SK-N-SH (cell line): ENCODE measurements at regions not wholly inside any gene's neighbourhood (a gene's known extent, or its start where the extent isn't known, plus 50 kb on each side); places are given as distances from the start of the nearest gene placed in this dataset.

Source experiments
- CTCF ChIA-PET: fragments of 300-600, 350-600 bp; formaldehyde crosslinking; extraction: SDS; loops from one replicate; lab custom pipeline; 2021; lab: Yijun Ruan, JAX
- POLR2A ChIA-PET: fragments of 350-600 bp; sonication (Branson Sonifier 250); formaldehyde crosslinking; extraction: SDS; loops from one replicate; lab custom pipeline; 2020; ENCODE audit warnings: antibody characterized with exemption, inconsistent platforms; lab: Yijun Ruan, JAX
- DNase-seq: peaks from one replicate; pipeline ENCODE4 v3.0.0; 2012
- H2AFZ ChIP-seq: fragments of 200-600 bp; sonication (generic); 2 replicates; pipeline ENCODE4 v1.8.1; 2016; ENCODE audit warnings: antibody characterized with exemption, mild to moderate bottlenecking, low read depth
- H3F3A ChIP-seq: fragments of 200-600 bp; sonication (generic); replicated peaks from 2 replicates; pipeline ENCODE3; 2016; ENCODE audit warnings: antibody characterized with exemption, mild to moderate bottlenecking; ENCODE audit not compliant: insufficient read depth
- H3K27ac ChIP-seq, 2 experiments: fragments of 200-500 bp in 1 of 2; fragments of 200-600 bp in 1 of 2; sonication (Bioruptor generic) in 1 of 2; sonication (generic), shearing (Covaris generic) in 1 of 2; 2 replicates each; pipeline versions ENCODE4 v1.5.1 to v1.6.1; 2014 to 2016; ENCODE audit warnings: low read depth in 2 of 2, inconsistent platforms in 1 of 2, low read length in 1 of 2, mild to moderate bottlenecking in 1 of 2, mixed read lengths in 1 of 2
- H3K27me3 ChIP-seq: fragments of 200-600 bp; sonication (generic), shearing (Covaris generic); 2 replicates; pipeline ENCODE4 v1.6.1; 2016; ENCODE audit warnings: mixed run types; ENCODE audit not compliant: insufficient read depth
- H3K36me3 ChIP-seq, 2 experiments: fragments of 200-500 bp in 1 of 2; fragments of 200-600 bp in 1 of 2; sonication (Bioruptor generic) in 1 of 2; sonication (generic) in 1 of 2; replicated peaks in 1 of 2; 2 replicates each; pipeline versions ENCODE3 to v1.5.1; 2014 to 2016; ENCODE audit warnings: low read length in 1 of 2, mild to moderate bottlenecking in 1 of 2; ENCODE audit not compliant: insufficient read depth in 2 of 2, control insufficient read depth in 1 of 2
- H3K4me1 ChIP-seq, 2 experiments: fragments of 200-500 bp in 1 of 2; fragments of 200-600 bp in 1 of 2; sonication (Bioruptor generic) in 1 of 2; sonication (generic), shearing (Covaris generic) in 1 of 2; 2 replicates each; pipeline versions ENCODE4 v1.5.1 to v1.6.1; 2014 to 2016; ENCODE audit warnings: low read depth in 1 of 2, low read length in 1 of 2, mixed run types in 1 of 2; ENCODE audit not compliant: insufficient read depth in 2 of 2, control insufficient read depth in 1 of 2
- H3K4me2 ChIP-seq: fragments of 200-600 bp; sonication (generic), shearing (Covaris generic); 2 replicates; pipeline ENCODE4 v1.6.1; 2017; ENCODE audit warnings: mixed run types
- H3K4me3 ChIP-seq, 2 experiments: fragments of 200-500 bp in 1 of 2; fragments of 200-600 bp in 1 of 2; sonication (Bioruptor generic) in 1 of 2; sonication (generic), shearing (Covaris generic) in 1 of 2; 2 replicates each; pipeline versions ENCODE4 v1.5.1 to v1.8.1; 2014 to 2016; ENCODE audit warnings: low read depth in 2 of 2, inconsistent platforms in 1 of 2, low read length in 1 of 2, mild to moderate bottlenecking in 1 of 2, mixed read lengths in 1 of 2, moderate library complexity in 1 of 2
- H3K79me2 ChIP-seq: fragments of 200-600 bp; sonication (generic); 2 replicates; pipeline ENCODE4 v1.8.1; 2017; ENCODE audit warnings: mild to moderate bottlenecking; ENCODE audit not compliant: insufficient read depth
- H3K9ac ChIP-seq: fragments of 200-600 bp; sonication (generic); 2 replicates; pipeline ENCODE4 v1.6.1; 2017; ENCODE audit warnings: mixed run types
- H3K9me2 ChIP-seq: fragments of 200-600 bp; sonication (generic); 2 replicates; pipeline ENCODE4 v1.6.1; 2017; ENCODE audit warnings: mixed run types
- H3K9me3 ChIP-seq: fragments of 200-600 bp; sonication (generic); 2 replicates; pipeline ENCODE4 v1.6.1; 2017; ENCODE audit warnings: mixed run types, mild to moderate bottlenecking, moderate library complexity
- H4K20me1 ChIP-seq: fragments of 200-600 bp; sonication (generic); 2 replicates; pipeline ENCODE4 v1.6.1; 2017; ENCODE audit warnings: mild to moderate bottlenecking, mixed run types; ENCODE audit not compliant: insufficient read depth
- CHD2 ChIP-seq: fragments of 150-350 bp; IDR thresholded peaks from 2 replicates; pipeline ENCODE4 v1.6.1; 2018; ENCODE audit warnings: low read length; ENCODE audit not compliant: partially characterized antibody
- ELF1 ChIP-seq: IDR thresholded peaks from 2 replicates; pipeline ENCODE4 v1.4.0; 2012
- EP300 ChIP-seq, 2 experiments: IDR thresholded peaks; 2 replicates each; pipeline versions ENCODE4 v1.4.0 to v1.6.1; 2012; ENCODE audit warnings: borderline replicate concordance in 1 of 2, low read depth in 1 of 2, low read length in 1 of 2
- FOSL2 ChIP-seq: IDR thresholded peaks from 2 replicates; pipeline ENCODE4 v1.4.0; 2012; ENCODE audit warnings: low read depth, mild to moderate bottlenecking, moderate library complexity, borderline replicate concordance
- FOXJ3 ChIP-seq: sonication (generic); formaldehyde crosslinking; IDR thresholded peaks from 2 replicates; pipeline ENCODE4 v1.5.1; 2020; ENCODE audit warnings: mild to moderate bottlenecking, missing genetic modification reagents
- FOXM1 ChIP-seq: IDR thresholded peaks from 2 replicates; pipeline ENCODE4 v1.4.0; 2012; ENCODE audit warnings: low read depth, mild to moderate bottlenecking
- GABPA ChIP-seq: IDR thresholded peaks from 2 replicates; pipeline ENCODE4 v1.4.0; 2012; ENCODE audit warnings: low read depth, mild to moderate bottlenecking
- GATA2 ChIP-seq: sonication (generic); formaldehyde crosslinking; IDR thresholded peaks from 2 replicates; pipeline ENCODE4 v1.5.0; 2020; ENCODE audit warnings: mild to moderate bottlenecking, missing genetic modification reagents
- MXI1 ChIP-seq: IDR thresholded peaks from 2 replicates; pipeline ENCODE4 v1.6.1; 2012; ENCODE audit warnings: mild to moderate bottlenecking, low read depth, low read length, improper control_type of control experiment
- NFIC ChIP-seq: IDR thresholded peaks from 2 replicates; pipeline ENCODE4 v1.4.0; 2012; ENCODE audit warnings: borderline replicate concordance
- POLR2AphosphoS5 ChIP-seq: IDR thresholded peaks from 2 replicates; pipeline ENCODE4 v1.6.1; 2012; ENCODE audit warnings: low read depth, low read length
- RAD21 ChIP-seq: IDR thresholded peaks from 2 replicates; pipeline ENCODE4 v1.6.1; 2012; ENCODE audit warnings: mild to moderate bottlenecking, low read length
- RCOR1 ChIP-seq: fragments of 150-350 bp; IDR thresholded peaks from 2 replicates; pipeline ENCODE4 v1.6.1; 2017; ENCODE audit warnings: antibody characterized with exemption, low read length
- TEAD4 ChIP-seq: IDR thresholded peaks from 2 replicates; pipeline ENCODE4 v1.4.0; 2012; ENCODE audit warnings: mild to moderate bottlenecking, borderline replicate concordance; ENCODE audit not compliant: insufficient read depth
- YY1 ChIP-seq: IDR thresholded peaks from 2 replicates; pipeline ENCODE4 v1.4.0; 2012; ENCODE audit warnings: low read depth, mild to moderate bottlenecking
- WGBS: methylation state at CpG from one replicate; pipeline ENCODE4 v1.1.6; 2017; ENCODE audit warnings: low lambda C conversion rate; 5-methylcytosine and 5-hydroxymethylcytosine counted together
- TF ChIP-seq, protein P1 (sequence below): fragments of 200-600 bp; sonication (generic); IDR thresholded peaks from 2 replicates; pipeline ENCODE4 v1.6.1; 2017; ENCODE audit warnings: antibody characterized with exemption, mild to moderate bottlenecking, moderate library complexity
- TF ChIP-seq, protein P2 (sequence below): IDR thresholded peaks from 2 replicates; pipeline ENCODE4 v1.4.0; 2012; ENCODE audit warnings: low read depth, borderline replicate concordance
- TF ChIP-seq, protein P3 (sequence below): IDR thresholded peaks from 2 replicates; pipeline ENCODE4 v1.4.0; 2012; ENCODE audit warnings: low read depth
- TF ChIP-seq, protein P4 (sequence below): fragments of 150-350 bp; IDR thresholded peaks from 2 replicates; pipeline ENCODE4 v1.6.1; 2017; ENCODE audit warnings: antibody characterized with exemption, low read length, low read depth, borderline replicate concordance

DNA sequence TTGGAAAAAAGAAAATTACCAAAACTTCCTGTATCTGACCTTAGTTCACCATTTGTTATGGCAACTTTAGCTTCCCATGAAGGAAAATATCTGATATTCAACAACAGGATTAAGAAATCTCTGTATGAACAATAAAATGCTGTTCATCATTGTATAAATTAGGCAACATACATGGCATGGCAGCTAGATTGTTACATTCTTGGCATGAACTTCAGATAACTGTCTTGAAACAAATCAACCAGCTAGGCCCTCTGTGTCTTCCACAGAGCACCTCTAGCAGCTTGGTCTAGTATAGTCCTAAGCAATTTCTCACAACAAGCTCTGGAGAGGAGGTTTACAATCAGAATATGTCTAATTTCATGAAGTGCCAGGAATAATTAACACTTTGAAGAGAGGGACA, 105.4 kb upstream of the PCDH7 start:
- Histone ChIP-seq H3K4me2 (no peak overlapping the region), H3K4me3 (no peak overlapping the region), H3K4me1 (no peaks in the 10 kb centered on the region), H3K9me2 (no peaks in the 10 kb centered on the region), H3K79me2 (no peaks in the 10 kb centered on the region), H4K20me1 (no peaks in the 10 kb centered on the region), H3K27ac (no peak overlapping the region), H3K9me3 (no peaks in the 10 kb centered on the region), H3K27me3 (no peaks in the 10 kb centered on the region), H3F3A (no peaks in the 10 kb centered on the region), H3K36me3 (no peaks in the 10 kb centered on the region), H3K9ac (no peak overlapping the region), H2AFZ (no peak overlapping the region)
- ChIA-PET CTCF (no interaction called here), POLR2A (no interaction called here)
- TF ChIP-seq, protein P1, sequence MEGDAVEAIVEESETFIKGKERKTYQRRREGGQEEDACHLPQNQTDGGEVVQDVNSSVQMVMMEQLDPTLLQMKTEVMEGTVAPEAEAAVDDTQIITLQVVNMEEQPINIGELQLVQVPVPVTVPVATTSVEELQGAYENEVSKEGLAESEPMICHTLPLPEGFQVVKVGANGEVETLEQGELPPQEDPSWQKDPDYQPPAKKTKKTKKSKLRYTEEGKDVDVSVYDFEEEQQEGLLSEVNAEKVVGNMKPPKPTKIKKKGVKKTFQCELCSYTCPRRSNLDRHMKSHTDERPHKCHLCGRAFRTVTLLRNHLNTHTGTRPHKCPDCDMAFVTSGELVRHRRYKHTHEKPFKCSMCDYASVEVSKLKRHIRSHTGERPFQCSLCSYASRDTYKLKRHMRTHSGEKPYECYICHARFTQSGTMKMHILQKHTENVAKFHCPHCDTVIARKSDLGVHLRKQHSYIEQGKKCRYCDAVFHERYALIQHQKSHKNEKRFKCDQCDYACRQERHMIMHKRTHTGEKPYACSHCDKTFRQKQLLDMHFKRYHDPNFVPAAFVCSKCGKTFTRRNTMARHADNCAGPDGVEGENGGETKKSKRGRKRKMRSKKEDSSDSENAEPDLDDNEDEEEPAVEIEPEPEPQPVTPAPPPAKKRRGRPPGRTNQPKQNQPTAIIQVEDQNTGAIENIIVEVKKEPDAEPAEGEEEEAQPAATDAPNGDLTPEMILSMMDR = no peak
- TF ChIP-seq RAD21 (no peak), FOSL2 (no peak), EP300 (IDR thresholded peaks at IDR 0.05; ENCODE audit: borderline replicate concordance in 1 of 2, low read depth in 1 of 2, low read length in 1 of 2) (no peak), RCOR1 (no peak), CHD2 (no peak), GATA2 (CRISPR knock-in tag) (no peak), POLR2AphosphoS5 (no peak)
- TF ChIP-seq, protein P2, sequence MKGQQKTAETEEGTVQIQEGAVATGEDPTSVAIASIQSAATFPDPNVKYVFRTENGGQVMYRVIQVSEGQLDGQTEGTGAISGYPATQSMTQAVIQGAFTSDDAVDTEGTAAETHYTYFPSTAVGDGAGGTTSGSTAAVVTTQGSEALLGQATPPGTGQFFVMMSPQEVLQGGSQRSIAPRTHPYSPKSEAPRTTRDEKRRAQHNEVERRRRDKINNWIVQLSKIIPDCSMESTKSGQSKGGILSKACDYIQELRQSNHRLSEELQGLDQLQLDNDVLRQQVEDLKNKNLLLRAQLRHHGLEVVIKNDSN = no peak
- no peak for DNase-seq

DNA sequence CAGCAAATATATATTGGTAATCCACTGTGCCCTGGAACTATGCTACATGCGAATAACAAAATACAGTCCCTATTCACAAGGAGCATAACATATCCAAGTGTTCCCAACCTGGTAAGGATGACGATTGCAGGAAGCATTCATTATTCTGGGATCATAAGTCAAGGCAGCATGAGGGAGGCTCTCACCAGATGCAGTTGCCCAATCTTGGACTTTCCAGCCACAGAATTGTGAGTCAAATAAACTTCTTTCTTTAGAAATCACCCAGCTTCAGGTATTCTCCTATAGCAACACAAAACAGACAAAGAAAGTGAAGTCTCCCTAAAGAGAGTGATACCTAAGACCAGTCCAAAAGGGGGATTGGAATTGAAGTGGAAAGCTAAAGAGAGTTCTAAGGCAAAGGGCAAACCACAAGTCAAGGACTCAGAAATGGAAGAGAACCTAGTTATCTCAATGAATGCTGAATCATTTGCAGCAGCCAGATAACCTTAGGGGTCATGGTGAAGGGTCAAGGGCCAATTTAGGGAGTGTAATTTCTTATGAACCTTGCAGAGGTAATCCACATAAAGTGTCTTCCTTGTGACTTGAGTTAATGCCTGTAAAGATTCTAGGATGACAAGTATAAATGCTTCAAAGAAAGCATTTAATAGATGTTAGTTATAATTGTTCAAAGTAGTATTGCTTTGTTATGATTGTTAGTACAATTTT, 103.1 kb upstream of the PCDH7 start:
- no peak overlapping the region for H2AFZ ChIP-seq
- H3K27me3 ChIP-seq = no peaks in the 10 kb centered on the region
- no peaks in the 10 kb centered on the region for H3K36me3 ChIP-seq
- no peaks in the 10 kb centered on the region for H3K9me3 ChIP-seq
- H3K4me1 ChIP-seq = no peaks in the 10 kb centered on the region; a peak in 1 of 4 replicates
- WGBS = 38% methylated on average over 2 of the region's 2 CpGs
- H3K79me2 ChIP-seq = no peaks in the 10 kb centered on the region
- no peaks in the 10 kb centered on the region for H3F3A ChIP-seq
- no peak overlapping the region for H3K27ac ChIP-seq
- no peak overlapping the region for H3K4me2 ChIP-seq
- no peak overlapping the region for H3K9ac ChIP-seq
- H3K4me3 ChIP-seq = no peak overlapping the region
- ChIA-PET POLR2A (no interaction called here), CTCF (no interaction called here)
- no peak for DNase-seq
- H4K20me1 ChIP-seq = no peaks in the 10 kb centered on the region
- H3K9me2 ChIP-seq = no peaks in the 10 kb centered on the region
- no peak for TF ChIP-seq MXI1
- TF ChIP-seq YY1 = no peak
- TF ChIP-seq, protein P3, sequence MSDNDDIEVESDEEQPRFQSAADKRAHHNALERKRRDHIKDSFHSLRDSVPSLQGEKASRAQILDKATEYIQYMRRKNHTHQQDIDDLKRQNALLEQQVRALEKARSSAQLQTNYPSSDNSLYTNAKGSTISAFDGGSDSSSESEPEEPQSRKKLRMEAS = no peak
- TF ChIP-seq FOXJ3 = no peak
- no peak for TF ChIP-seq RCOR1
- TF ChIP-seq NFIC = no peak
- no peak for TF ChIP-seq TEAD4
- no peak for TF ChIP-seq ELF1
- TF ChIP-seq FOSL2 = no peak
- no peak for TF ChIP-seq RAD21
- no peak for TF ChIP-seq FOXM1
- TF ChIP-seq, protein P4, sequence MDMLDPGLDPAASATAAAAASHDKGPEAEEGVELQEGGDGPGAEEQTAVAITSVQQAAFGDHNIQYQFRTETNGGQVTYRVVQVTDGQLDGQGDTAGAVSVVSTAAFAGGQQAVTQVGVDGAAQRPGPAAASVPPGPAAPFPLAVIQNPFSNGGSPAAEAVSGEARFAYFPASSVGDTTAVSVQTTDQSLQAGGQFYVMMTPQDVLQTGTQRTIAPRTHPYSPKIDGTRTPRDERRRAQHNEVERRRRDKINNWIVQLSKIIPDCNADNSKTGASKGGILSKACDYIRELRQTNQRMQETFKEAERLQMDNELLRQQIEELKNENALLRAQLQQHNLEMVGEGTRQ = no peak
- no peak for TF ChIP-seq GABPA
